Right lobe of liver (tissue), 6 donors: ENCODE measurements at regions not wholly inside any gene's neighbourhood (a gene's known extent, or its start where the extent isn't known, plus 50 kb on each side); places are given as distances from the start of the nearest gene placed in this dataset.

ENCODE experiments used
- ATAC-seq, 4 donors: fragments of 200-7000 bp; cut with Tn5 transposase; one replicate each; pipeline ENCODE4 v1.9.1; 2020; ENCODE audit warnings: mild to moderate bottlenecking in 4 of 4, moderate library complexity in 4 of 4
- DNase-seq, 3 donors: peaks; one replicate each; pipeline ENCODE4 v3.0.0-alpha.2; 2020
- H3K27ac ChIP-seq, 3 donors: fragments of 200-600 bp; one replicate each; pipeline ENCODE4 v1.8.0; 2022
- H3K27me3 ChIP-seq, 2 donors: fragments of 200-600 bp; one replicate each; pipeline ENCODE4 v1.8.0; 2022
- H3K36me3 ChIP-seq, 4 donors: fragments of 200-600 bp; sonication (generic) in 1 of 4; one replicate each; pipeline versions ENCODE4 v1.5.1 to v1.8.0; 2017 to 2022; ENCODE audit warnings: control low read depth in 1 of 4
- H3K4me1 ChIP-seq, 4 donors: fragments of 200-600 bp; sonication (generic) in 1 of 4; one replicate each; pipeline versions ENCODE4 v1.5.1 to v1.8.0; 2017 to 2022; ENCODE audit warnings: control low read depth in 1 of 4
- H3K4me3 ChIP-seq, 3 donors: fragments of 200-600 bp; one replicate each; pipeline ENCODE4 v1.8.0; 2022
- H3K9me3 ChIP-seq, 4 donors: fragments of 200-600 bp; sonication (generic) in 1 of 4; one replicate each; pipeline versions ENCODE4 v1.5.1 to v1.8.0; 2017 to 2022; ENCODE audit warnings: control low read depth in 1 of 4
- POLR2A ChIP-seq: fragments of 450-650 bp; IDR thresholded peaks from one replicate; pipeline ENCODE4 v1.6.1; 2017; ENCODE audit warnings: antibody characterized with exemption, mild to moderate bottlenecking
- WGBS: methylation state at CpG from one replicate; pipeline ENCODE4 v1.1.6; 2018; ENCODE audit warnings: low coverage, low lambda C conversion rate; ENCODE audit not compliant: insufficient coverage; ENCODE audit errors: missing lambda C conversion rate; 5-methylcytosine and 5-hydroxymethylcytosine counted together
- intact Hi-C, 2 donors: fragments of 100-400 bp; cut with DNase I; formaldehyde crosslinking; loops; one replicate each; pipeline versions ENCODE4 v1.11.2 to v1.14.1; 2022
- TF ChIP-seq, protein P1 (sequence below), 4 donors: fragments of 200-600 bp in 3 of 4; fragments of 450-650 bp in 1 of 4; IDR thresholded peaks; one replicate each; pipeline versions ENCODE4 v1.5.1 to v1.8.0; 2016 to 2022; ENCODE audit warnings: antibody characterized with exemption in 4 of 4, mild to moderate bottlenecking in 2 of 4
- donor health status: DM: no; HTN: yes; CAD: no.
- donor health status: DM: no; HTN: no; CAD: no.
- donor health status: DM: no; HTN: no; CAD: no.
- donor health status: DM: no; HTN: yes; CAD: no.
- donor health status: DM: no; HTN: yes; CAD: no.

DNA sequence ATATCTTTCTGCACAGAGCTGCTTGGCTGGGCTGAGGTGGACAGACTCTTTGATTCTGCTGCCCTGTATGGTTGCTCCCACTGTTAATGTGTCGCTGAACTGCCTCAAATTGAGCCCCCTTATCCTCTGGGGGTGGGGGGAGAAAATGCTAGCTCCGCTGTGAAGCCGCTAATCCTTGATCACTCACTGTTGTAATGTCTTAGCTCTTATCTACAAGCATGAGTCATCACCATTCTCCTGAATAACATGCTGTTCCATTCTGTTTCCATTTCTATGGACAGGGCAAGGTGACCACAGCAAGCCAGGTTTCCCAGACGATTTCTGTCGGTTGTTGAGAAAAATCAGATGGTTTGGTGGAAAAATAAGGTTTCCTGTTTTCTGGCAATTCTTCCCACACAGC is 218.4 kb upstream of the GGTLC1 start:
- ATAC-seq = no peak
- intact Hi-C loops = no loop called here
- no peak for TF ChIP-seq POLR2A
- TF ChIP-seq, protein P1, sequence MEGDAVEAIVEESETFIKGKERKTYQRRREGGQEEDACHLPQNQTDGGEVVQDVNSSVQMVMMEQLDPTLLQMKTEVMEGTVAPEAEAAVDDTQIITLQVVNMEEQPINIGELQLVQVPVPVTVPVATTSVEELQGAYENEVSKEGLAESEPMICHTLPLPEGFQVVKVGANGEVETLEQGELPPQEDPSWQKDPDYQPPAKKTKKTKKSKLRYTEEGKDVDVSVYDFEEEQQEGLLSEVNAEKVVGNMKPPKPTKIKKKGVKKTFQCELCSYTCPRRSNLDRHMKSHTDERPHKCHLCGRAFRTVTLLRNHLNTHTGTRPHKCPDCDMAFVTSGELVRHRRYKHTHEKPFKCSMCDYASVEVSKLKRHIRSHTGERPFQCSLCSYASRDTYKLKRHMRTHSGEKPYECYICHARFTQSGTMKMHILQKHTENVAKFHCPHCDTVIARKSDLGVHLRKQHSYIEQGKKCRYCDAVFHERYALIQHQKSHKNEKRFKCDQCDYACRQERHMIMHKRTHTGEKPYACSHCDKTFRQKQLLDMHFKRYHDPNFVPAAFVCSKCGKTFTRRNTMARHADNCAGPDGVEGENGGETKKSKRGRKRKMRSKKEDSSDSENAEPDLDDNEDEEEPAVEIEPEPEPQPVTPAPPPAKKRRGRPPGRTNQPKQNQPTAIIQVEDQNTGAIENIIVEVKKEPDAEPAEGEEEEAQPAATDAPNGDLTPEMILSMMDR (IDR thresholded peaks at IDR 0.05) = no peak

DNA sequence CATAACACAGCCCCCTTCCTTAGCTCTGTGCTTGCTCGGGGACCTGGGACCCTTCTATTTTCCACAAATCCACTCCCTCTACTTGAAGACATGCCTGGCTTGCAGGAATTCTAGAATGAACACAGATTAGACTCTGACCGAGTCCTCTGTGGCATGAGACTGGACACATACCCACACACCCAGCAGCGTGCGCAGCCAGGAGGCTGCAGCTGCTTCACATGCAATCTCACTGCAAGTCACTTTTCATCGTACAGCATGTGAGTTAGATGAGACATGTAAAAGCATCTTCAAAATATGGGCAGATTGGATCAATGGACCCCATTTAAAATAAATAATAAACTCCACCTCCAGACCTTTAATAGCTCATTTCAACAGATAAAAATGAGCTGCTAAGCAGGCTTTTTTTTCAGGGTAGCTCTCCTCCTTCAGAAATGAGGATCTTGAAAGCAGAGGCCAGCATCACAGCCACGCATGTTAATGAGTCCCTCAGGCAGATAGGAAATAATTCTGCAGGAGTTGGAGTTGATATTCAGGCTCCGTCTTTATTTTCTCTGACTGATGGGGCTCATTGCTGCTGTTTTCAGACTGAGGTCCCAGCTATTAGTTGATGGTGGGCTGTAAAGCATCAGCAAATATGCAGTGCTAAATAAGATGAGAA is 215.1 kb upstream of the GGTLC1 start:
- no peak for ATAC-seq
- Histone ChIP-seq H3K36me3 (no peaks in the 10 kb centered on the region), H3K4me1 (no peaks in the 10 kb centered on the region), H3K27me3 (no peaks in the 10 kb centered on the region), H3K27ac (no peak overlapping the region), H3K9me3 (no peaks in the 10 kb centered on the region), H3K4me3 (no peak overlapping the region)
- 60% methylated on average over 5 of the region's 7 CpGs for WGBS
- intact Hi-C loops = no loop called here
- DNase-seq = no peak
- no peak for TF ChIP-seq POLR2A
- TF ChIP-seq, protein P1 (IDR thresholded peaks at IDR 0.05) = no peak

More for the DNA sequence above, 218.4 kb upstream of the GGTLC1 start:
- DNase-seq = no peak
- H3K9me3 ChIP-seq = no peaks in the 10 kb centered on the region
- no peak overlapping the region for H3K27ac ChIP-seq
- no peaks in the 10 kb centered on the region for H3K27me3 ChIP-seq
- H3K4me3 ChIP-seq = no peak overlapping the region
- 71% methylated on average over 4 of the region's 5 CpGs for WGBS
- no peaks in the 10 kb centered on the region for H3K36me3 ChIP-seq
- H3K4me1 ChIP-seq = no peaks in the 10 kb centered on the region

DNA sequence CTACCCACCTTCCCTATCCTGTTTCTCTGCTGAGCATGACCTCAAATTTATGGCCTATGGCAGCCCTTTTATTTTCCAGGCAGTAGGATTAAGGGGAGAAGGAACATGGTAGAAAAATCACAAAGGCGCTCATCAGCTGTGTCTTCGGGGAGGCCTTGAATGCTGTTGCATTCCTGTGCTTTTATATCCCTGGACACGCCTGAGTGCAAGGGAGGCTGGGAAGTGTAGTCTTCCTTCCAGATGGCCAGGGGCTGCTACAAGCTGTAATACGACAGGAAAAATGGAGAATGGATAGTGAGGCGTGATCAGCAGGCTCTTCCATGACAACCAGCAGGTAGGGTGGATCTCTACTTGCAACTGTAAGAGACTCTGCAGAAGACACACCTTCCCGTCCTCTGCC is 210.9 kb upstream of the GGTLC1 start:
- no peak for TF ChIP-seq POLR2A
- TF ChIP-seq, protein P1 (IDR thresholded peaks at IDR 0.05) = no peak
- Histone ChIP-seq H3K36me3 (no peaks in the 10 kb centered on the region), H3K27ac (no peak overlapping the region), H3K27me3 (no peaks in the 10 kb centered on the region), H3K4me3 (no peak overlapping the region), H3K4me1 (no peaks in the 10 kb centered on the region), H3K9me3 (no peaks in the 10 kb centered on the region)
- intact Hi-C loops = no loop called here
- 59% methylated on average over 5 of the region's 6 CpGs for WGBS
- DNase-seq (no peak), ATAC-seq (no peak)

DNA sequence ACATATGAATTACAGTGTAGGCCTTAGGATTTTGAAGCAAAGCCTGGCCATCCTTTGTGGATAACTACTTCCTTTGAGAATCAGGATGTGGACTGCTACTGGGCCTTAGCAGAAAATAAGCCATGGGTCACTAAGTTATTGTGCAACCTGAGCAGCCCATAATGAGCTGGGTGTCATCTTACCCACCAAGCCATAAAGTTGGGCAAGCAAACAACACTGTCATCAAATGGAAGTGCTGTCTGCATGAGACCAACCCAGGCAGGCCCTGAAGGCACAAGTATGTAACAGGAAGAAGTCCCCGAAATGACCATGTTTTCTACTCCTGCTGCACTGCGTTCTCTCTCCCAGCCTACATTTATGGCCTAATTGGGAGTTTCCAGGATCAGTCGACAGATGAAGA is 205.6 kb upstream of the GGTLC1 start:
- H3K9me3 ChIP-seq = peaks cover 0 to 6% (median 0%) of the 10 kb centered on the region in 4 donors
- intact Hi-C loops = no loop called here
- WGBS = 92% methylated on average over 2 of the region's 3 CpGs
- H3K27me3 ChIP-seq = no peaks in the 10 kb centered on the region
- ATAC-seq (no peak), DNase-seq (no peak)
- no peaks in the 10 kb centered on the region for H3K4me1 ChIP-seq
- no peaks in the 10 kb centered on the region for H3K36me3 ChIP-seq
- H3K27ac ChIP-seq = no peak overlapping the region
- no peak overlapping the region for H3K4me3 ChIP-seq
- TF ChIP-seq, protein P1 (IDR thresholded peaks at IDR 0.05) = no peak
- no peak for TF ChIP-seq POLR2A

DNA sequence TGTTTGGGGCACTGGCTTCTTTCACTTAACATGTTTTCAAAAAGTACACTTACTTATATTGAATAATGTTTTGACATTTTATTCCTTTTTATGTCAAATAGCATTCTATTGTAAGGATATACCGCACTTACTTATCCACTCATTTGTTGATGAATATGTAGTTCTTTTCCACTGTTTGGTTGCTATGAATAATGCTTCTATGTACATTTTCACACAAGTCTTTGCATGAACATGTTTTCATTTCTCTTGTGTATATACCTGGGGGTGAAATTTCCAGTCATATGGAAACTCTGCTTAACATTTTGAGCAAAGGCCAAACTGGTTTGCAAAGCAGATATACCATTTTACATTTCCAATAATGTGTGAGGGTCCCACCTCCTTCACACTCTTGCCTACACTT is 202.3 kb upstream of the GGTLC1 start:
- TF ChIP-seq, protein P1 (IDR thresholded peaks at IDR 0.05) = no peak
- no peak for TF ChIP-seq POLR2A
- Histone ChIP-seq H3K36me3 (no peaks in the 10 kb centered on the region), H3K27me3 (no peaks in the 10 kb centered on the region), H3K9me3 (peaks cover 0 to 6% (median 0%) of the 10 kb centered on the region in 4 donors), H3K4me1 (no peaks in the 10 kb centered on the region), H3K27ac (no peak overlapping the region), H3K4me3 (no peak overlapping the region)
- 83% methylated on average over 1 of the region's 1 CpG for WGBS
- intact Hi-C loops = no loop called here
- no peak for DNase-seq
- no peak for ATAC-seq
